Neural crest cell (in vitro differentiated cells): ENCODE measurements at regions not wholly inside any gene's neighbourhood (a gene's known extent, or its start where the extent isn't known, plus 50 kb on each side); places are given as distances from the start of the nearest gene placed in this dataset.

Experiments
- DNase-seq: peaks from one replicate; pipeline ENCODE4 v3.0.0; 2021; ENCODE audit warnings: low read depth, mixed read lengths, low spot score
- H3K27ac Mint-ChIP-seq: one replicate; pipeline ENCODE4 v1.8.0; 2021; ENCODE audit warnings: mild to moderate bottlenecking, mixed read lengths; ENCODE audit not compliant: unreplicated experiment
- H3K27me3 Mint-ChIP-seq: 2 replicates; pipeline ENCODE4 v1.8.0; 2021; ENCODE audit warnings: low read depth, mild to moderate bottlenecking, mixed read lengths
- H3K36me3 Mint-ChIP-seq: 2 replicates; pipeline ENCODE4 v1.8.0; 2021; ENCODE audit warnings: low read depth, mild to moderate bottlenecking, mixed read lengths
- H3K4me1 Mint-ChIP-seq: 2 replicates; pipeline ENCODE4 v1.8.0; 2021; ENCODE audit warnings: mixed read lengths
- H3K4me3 Mint-ChIP-seq: one replicate; pipeline ENCODE4 v1.8.0; 2021; ENCODE audit warnings: mild to moderate bottlenecking, mixed read lengths
- H3K9me3 Mint-ChIP-seq: 2 replicates; pipeline ENCODE4 v1.8.0; 2021; ENCODE audit warnings: mixed read lengths
- TF ChIP-seq, protein P1 (sequence below): fragments of 200-600 bp; sonication (generic); conservative IDR thresholded peaks from 2 replicates; pipeline ENCODE4 v1.5.0; 2021; ENCODE audit warnings: antibody characterized with exemption, mild to moderate bottlenecking

DNA sequence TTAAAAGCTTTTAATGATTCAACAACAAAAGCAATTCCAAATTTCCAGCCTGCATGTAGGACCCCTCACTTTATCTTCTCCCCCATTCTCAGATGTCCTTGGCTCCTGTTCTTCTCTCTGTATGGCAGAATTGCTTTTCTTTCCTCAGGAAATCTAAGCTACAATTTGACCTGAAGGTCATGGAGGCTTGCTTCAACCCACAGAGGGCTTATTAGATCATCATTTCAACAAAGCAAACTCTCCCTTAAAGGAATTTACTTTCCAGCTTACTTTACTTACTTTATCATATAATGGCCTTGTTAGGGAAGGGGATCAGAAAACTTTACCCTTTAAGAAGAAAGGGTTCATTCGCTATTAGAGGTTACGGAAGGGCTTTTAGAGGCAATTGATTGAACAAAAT, 211.5 kb downstream of the RAD51AP2 start:
- Mint-ChIP-seq H3K36me3 (no peaks in the 10 kb centered on the region), H3K9me3 (no peaks in the 10 kb centered on the region), H3K4me3 (no peak overlapping the region), H3K27ac (peak overlapping the region; percentile 1), H3K4me1 (peaks cover 18% of the 10 kb centered on the region), H3K27me3 (no peaks in the 10 kb centered on the region)
- TF ChIP-seq, protein P1, sequence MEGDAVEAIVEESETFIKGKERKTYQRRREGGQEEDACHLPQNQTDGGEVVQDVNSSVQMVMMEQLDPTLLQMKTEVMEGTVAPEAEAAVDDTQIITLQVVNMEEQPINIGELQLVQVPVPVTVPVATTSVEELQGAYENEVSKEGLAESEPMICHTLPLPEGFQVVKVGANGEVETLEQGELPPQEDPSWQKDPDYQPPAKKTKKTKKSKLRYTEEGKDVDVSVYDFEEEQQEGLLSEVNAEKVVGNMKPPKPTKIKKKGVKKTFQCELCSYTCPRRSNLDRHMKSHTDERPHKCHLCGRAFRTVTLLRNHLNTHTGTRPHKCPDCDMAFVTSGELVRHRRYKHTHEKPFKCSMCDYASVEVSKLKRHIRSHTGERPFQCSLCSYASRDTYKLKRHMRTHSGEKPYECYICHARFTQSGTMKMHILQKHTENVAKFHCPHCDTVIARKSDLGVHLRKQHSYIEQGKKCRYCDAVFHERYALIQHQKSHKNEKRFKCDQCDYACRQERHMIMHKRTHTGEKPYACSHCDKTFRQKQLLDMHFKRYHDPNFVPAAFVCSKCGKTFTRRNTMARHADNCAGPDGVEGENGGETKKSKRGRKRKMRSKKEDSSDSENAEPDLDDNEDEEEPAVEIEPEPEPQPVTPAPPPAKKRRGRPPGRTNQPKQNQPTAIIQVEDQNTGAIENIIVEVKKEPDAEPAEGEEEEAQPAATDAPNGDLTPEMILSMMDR: no peak
- no peak for DNase-seq

DNA sequence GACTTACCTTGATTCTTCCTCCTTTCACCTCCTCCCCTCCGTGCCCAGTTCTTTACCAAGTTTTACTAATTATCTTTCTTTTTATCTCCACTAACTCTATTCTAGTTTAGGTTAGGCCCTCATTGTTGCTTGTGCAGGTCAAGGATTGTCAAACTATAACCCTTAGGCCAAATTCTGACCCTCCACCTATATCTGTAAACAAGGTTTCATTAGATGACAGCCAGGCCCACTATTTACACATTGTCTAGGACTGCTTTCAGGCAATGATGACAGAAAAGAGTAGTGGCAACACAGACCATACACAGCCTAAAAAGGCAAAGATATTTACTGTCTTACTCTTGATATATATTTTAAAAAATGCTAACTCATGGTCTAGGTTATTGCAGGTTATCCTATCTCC, 212.0 kb downstream of the RAD51AP2 start:
- TF ChIP-seq, protein P1: no peak
- H3K4me3 Mint-ChIP-seq: no peak overlapping the region
- peaks cover 16% of the 10 kb centered on the region for H3K4me1 Mint-ChIP-seq
- H3K36me3 Mint-ChIP-seq: no peaks in the 10 kb centered on the region
- DNase-seq: no peak
- H3K9me3 Mint-ChIP-seq: no peaks in the 10 kb centered on the region
- no peaks in the 10 kb centered on the region for H3K27me3 Mint-ChIP-seq
- no peak overlapping the region for H3K27ac Mint-ChIP-seq

DNA sequence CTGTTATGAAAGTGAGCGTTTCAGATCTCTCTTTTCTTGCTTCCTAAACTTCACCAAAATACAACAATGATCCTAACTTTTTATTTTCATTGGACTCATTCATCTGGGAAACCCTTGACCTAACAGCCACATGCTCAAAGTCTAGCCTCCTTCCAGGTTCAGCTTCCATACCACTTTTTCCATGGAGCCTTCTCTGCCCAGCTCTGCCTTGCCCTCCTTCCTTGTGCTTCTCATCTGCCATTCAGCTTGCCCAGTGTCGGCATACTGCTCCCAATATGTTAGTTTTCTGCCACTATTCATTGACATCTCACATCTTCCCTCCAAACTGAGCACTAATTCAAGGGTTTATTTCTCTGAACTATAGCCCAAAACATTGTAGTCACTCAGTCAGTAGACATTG, 214.7 kb downstream of the RAD51AP2 start:
- no peak for DNase-seq
- no peak overlapping the region for H3K27ac Mint-ChIP-seq
- no peaks in the 10 kb centered on the region for H3K36me3 Mint-ChIP-seq
- no peak overlapping the region for H3K4me3 Mint-ChIP-seq
- H3K27me3 Mint-ChIP-seq: no peaks in the 10 kb centered on the region
- TF ChIP-seq, protein P1: no peak
- peaks cover 6% of the 10 kb centered on the region for H3K4me1 Mint-ChIP-seq
- no peaks in the 10 kb centered on the region for H3K9me3 Mint-ChIP-seq

DNA sequence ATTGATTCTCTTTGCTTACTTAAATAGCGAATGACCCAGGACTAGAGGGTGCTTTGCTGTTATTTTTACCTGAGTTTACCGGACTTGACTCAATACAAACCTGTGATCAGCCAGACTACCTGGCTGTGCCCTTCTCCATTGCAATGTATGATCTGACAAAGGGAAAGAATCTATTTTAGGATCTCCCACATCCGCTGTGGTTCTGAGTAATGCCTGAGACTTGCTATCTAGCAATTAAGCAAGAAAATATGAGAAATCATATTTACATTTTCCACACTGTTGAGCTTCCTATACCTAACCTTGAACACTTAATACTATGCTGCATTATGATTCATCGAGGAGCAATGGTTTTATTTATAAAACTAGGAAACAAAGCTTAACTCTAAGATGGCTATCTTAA, 215.2 kb downstream of the RAD51AP2 start:
- DNase-seq: no peak
- TF ChIP-seq, protein P1: no peak
- no peaks in the 10 kb centered on the region for H3K27me3 Mint-ChIP-seq
- H3K4me3 Mint-ChIP-seq: no peak overlapping the region
- H3K27ac Mint-ChIP-seq: no peak overlapping the region
- no peaks in the 10 kb centered on the region for H3K36me3 Mint-ChIP-seq
- H3K9me3 Mint-ChIP-seq: no peaks in the 10 kb centered on the region
- H3K4me1 Mint-ChIP-seq: peaks cover 6% of the 10 kb centered on the region

DNA sequence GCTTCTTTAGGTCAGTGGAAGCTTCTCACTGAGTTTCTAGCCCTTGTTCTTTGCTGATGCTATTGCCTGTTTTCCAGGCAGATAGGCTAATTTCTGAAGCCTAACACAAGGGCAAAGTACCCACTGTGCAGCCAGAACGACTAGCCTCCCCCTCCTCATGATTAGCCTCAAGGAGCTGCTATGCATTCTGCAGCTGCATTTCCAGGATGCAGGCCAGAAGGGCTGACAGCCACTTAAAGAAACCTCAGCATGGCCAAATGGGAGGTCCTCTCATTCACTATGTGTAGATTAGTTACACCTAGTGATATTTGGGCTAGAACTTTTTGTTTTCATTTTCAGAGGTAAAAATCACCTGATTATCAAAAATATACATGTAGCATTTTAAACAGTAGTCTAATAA, 216.0 kb downstream of the RAD51AP2 start:
- no peaks in the 10 kb centered on the region for H3K27me3 Mint-ChIP-seq
- H3K27ac Mint-ChIP-seq: no peak overlapping the region
- H3K9me3 Mint-ChIP-seq: no peaks in the 10 kb centered on the region
- TF ChIP-seq, protein P1: no peak
- DNase-seq: no peak
- H3K4me3 Mint-ChIP-seq: no peak overlapping the region
- peaks cover 6% of the 10 kb centered on the region for H3K4me1 Mint-ChIP-seq
- H3K36me3 Mint-ChIP-seq: no peaks in the 10 kb centered on the region

DNA sequence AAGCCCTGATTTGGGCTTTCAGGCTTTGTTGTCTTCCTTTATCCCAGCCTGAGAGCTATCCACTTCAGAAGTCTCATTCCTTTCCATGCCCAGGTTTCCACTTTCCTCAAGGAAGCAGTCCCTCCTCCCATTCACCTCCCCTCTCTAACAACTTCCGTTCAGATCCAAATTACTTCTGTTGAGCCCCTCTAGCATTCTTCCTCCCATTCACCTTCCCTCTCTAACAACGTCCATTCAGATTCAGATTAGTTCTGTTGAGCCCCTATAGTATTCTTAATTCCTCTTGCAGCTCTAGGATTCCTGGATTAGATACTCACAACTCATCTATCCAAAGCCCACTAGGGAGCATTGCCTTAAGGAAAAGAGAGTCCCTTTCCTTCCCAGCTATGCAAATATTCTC, 216.8 kb downstream of the RAD51AP2 start:
- H3K4me3 Mint-ChIP-seq: no peak overlapping the region
- DNase-seq: no peak
- no peak overlapping the region for H3K27ac Mint-ChIP-seq
- peaks cover under 1% of the 10 kb centered on the region for H3K4me1 Mint-ChIP-seq
- no peaks in the 10 kb centered on the region for H3K27me3 Mint-ChIP-seq
- H3K9me3 Mint-ChIP-seq: no peaks in the 10 kb centered on the region
- TF ChIP-seq, protein P1: no peak
- no peaks in the 10 kb centered on the region for H3K36me3 Mint-ChIP-seq
